ENCODE measurements at regions not wholly inside any gene's neighbourhood (a gene's known extent, or its start where the extent isn't known, plus 50 kb on each side); places are given as distances from the start of the nearest gene placed in this dataset.
"Not testable (repeated sequence)": the region's sequence is repeated elsewhere in the genome, so short reads cannot be mapped to it uniquely, and the experiment has no call there.

DNA sequence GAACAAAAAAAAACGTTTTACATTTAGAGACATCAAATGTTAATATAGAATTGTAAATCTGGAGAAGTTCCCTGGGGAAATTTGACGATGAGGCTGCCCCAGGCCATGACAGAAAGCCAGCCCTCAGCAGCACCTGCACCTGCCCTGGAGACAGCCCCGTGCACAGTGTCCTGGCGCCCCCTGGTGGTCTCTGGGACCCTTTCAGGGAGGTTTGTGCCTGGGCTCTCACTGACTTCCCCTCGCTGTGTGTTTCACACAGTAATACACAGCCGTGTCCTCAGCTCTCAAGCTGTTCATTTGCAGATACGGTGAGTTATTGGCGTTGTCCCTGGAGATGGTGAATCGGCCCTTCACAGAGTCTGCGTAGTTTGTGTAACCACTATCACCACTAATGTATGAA lies 385.1 kb downstream of the TP53TG3F start:
- TF ChIP-seq POLR2A (IDR thresholded peaks at IDR 0.05), result not testable (repeated sequence)
- TF ChIP-seq, protein P1, sequence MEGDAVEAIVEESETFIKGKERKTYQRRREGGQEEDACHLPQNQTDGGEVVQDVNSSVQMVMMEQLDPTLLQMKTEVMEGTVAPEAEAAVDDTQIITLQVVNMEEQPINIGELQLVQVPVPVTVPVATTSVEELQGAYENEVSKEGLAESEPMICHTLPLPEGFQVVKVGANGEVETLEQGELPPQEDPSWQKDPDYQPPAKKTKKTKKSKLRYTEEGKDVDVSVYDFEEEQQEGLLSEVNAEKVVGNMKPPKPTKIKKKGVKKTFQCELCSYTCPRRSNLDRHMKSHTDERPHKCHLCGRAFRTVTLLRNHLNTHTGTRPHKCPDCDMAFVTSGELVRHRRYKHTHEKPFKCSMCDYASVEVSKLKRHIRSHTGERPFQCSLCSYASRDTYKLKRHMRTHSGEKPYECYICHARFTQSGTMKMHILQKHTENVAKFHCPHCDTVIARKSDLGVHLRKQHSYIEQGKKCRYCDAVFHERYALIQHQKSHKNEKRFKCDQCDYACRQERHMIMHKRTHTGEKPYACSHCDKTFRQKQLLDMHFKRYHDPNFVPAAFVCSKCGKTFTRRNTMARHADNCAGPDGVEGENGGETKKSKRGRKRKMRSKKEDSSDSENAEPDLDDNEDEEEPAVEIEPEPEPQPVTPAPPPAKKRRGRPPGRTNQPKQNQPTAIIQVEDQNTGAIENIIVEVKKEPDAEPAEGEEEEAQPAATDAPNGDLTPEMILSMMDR (IDR thresholded peaks at IDR 0.05), result not testable (repeated sequence)

Measured in testis (tissue), 2 donors.